ENCODE measurements at regions not wholly inside any gene's neighbourhood (a gene's known extent, or its start where the extent isn't known, plus 50 kb on each side); places are given as distances from the start of the nearest gene placed in this dataset.

DNA sequence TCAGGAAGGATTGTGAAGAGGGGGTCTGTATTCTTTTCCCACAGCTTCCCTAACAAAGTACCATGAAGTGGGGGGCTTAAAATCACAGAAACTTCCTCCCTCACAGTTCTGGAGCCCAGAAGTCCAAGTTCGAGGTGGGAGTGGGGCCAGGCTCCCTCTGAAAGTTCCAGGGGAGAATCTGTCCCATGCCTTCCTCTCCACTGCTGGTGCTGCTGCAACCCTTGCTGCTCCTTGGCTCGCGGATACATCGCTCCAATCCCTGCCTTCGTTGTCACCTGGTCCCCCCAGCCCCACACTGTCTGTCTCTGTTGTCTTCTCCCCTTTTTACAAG is 134.1 kb downstream of the DDX1 start (continued):
- TF ChIP-seq, protein P1, sequence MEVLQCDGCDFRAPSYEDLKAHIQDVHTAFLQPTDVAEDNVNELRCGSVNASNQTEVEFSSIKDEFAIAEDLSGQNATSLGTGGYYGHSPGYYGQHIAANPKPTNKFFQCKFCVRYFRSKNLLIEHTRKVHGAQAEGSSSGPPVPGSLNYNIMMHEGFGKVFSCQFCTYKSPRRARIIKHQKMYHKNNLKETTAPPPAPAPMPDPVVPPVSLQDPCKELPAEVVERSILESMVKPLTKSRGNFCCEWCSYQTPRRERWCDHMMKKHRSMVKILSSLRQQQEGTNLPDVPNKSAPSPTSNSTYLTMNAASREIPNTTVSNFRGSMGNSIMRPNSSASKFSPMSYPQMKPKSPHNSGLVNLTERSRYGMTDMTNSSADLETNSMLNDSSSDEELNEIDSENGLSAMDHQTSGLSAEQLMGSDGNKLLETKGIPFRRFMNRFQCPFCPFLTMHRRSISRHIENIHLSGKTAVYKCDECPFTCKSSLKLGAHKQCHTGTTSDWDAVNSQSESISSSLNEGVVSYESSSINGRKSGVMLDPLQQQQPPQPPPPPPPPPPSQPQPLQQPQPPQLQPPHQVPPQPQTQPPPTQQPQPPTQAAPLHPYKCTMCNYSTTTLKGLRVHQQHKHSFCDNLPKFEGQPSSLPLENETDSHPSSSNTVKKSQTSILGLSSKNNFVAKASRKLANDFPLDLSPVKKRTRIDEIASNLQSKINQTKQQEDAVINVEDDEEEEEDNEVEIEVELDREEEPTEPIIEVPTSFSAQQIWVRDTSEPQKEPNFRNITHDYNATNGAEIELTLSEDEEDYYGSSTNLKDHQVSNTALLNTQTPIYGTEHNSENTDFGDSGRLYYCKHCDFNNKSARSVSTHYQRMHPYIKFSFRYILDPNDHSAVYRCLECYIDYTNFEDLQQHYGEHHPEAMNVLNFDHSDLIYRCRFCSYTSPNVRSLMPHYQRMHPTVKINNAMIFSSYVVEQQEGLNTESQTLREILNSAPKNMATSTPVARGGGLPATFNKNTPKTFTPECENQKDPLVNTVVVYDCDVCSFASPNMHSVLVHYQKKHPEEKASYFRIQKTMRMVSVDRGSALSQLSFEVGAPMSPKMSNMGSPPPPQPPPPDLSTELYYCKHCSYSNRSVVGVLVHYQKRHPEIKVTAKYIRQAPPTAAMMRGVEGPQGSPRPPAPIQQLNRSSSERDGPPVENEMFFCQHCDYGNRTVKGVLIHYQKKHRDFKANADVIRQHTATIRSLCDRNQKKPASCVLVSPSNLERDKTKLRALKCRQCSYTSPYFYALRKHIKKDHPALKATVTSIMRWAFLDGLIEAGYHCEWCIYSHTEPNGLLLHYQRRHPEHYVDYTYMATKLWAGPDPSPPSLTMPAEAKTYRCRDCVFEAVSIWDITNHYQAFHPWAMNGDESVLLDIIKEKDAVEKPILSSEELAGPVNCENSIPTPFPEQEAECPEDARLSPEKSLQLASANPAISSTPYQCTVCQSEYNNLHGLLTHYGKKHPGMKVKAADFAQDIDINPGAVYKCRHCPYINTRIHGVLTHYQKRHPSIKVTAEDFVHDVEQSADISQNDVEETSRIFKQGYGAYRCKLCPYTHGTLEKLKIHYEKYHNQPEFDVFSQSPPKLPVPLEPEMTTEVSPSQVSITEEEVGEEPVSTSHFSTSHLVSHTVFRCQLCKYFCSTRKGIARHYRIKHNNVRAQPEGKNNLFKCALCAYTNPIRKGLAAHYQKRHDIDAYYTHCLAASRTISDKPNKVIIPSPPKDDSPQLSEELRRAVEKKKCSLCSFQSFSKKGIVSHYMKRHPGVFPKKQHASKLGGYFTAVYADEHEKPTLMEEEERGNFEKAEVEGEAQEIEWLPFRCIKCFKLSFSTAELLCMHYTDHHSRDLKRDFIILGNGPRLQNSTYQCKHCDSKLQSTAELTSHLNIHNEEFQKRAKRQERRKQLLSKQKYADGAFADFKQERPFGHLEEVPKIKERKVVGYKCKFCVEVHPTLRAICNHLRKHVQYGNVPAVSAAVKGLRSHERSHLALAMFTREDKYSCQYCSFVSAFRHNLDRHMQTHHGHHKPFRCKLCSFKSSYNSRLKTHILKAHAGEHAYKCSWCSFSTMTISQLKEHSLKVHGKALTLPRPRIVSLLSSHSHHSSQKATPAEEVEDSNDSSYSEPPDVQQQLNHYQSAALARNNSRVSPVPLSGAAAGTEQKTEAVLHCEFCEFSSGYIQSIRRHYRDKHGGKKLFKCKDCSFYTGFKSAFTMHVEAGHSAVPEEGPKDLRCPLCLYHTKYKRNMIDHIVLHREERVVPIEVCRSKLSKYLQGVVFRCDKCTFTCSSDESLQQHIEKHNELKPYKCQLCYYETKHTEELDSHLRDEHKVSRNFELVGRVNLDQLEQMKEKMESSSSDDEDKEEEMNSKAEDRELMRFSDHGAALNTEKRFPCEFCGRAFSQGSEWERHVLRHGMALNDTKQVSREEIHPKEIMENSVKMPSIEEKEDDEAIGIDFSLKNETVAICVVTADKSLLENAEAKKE (CRISPR knock-in tag; IDR thresholded peaks at IDR 0.05): no peak
- TF ChIP-seq EZH2phosphoT487 (IDR thresholded peaks at IDR 0.05; ENCODE audit: unreplicated experiment): no peak

DNA sequence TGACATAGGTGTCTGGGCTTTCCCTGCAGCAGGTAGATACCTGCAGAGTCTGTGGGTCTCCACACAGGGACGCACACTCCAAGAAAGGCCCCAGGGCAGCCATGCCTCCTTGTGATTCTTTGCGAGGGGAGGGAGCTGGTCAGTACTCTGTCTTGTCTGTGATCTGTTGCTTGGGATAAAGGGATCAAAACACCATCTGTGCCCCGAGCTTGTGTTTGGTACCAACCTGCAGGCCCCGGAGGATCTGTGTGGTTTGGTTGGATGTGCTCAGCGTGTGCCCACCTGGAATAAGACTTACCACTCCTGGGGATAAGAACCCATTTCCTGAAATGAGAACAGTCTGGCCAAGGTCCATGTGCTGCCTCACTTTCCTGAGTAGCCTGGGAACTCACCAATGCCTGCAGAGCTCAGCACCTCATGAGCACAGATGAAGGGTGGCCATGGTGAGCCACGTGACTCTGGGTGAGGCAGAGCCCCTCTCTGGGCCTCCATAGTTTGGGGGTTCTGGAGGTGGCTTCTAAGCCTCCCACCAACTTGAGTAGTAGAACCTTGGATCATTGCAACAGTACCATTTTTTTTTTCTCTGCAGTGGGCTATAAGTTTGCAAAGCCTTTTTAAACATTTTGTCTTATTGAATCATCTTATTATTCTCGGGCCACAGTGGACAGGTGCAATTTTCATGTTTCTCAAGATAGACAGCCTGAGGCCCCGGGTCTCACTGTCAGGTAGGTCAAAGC is 134.8 kb downstream of the DDX1 start:
- Histone ChIP-seq H3K4me1 (ENCODE audit: insufficient read depth) (no peaks in the 10 kb centered on the region), H3K36me3 (ENCODE audit: insufficient read depth) (no peaks in the 10 kb centered on the region), H3K9me2 (ENCODE audit: insufficient read depth) (0 out of 2 replicates have a peak, but pooled peaks cover 7% of the 10 kb centered on the region), H4K20me1 (replicated peaks; ENCODE audit: insufficient read depth) (no peaks in the 10 kb centered on the region), H3K79me2 (replicated peaks; ENCODE audit: insufficient read depth) (no peaks in the 10 kb centered on the region), H3F3A (replicated peaks; ENCODE audit: low read depth) (no peaks in the 10 kb centered on the region), H2AFZ (no peak overlapping the region), H3K27me3 (ENCODE audit: insufficient read depth) (no peaks in the 10 kb centered on the region), H3K27ac (ENCODE audit: low read depth) (no peak overlapping the region), H3K4me2 (no peak overlapping the region), H3K4me3 (no peak overlapping the region)
- H3K4me1 Mint-ChIP-seq: no peaks in the 10 kb centered on the region
- no peak overlapping the region for H3K4me3 Mint-ChIP-seq
- H3K36me3 Mint-ChIP-seq (ENCODE audit: low read depth): no peaks in the 10 kb centered on the region
- no peaks in the 10 kb centered on the region for H3K27me3 Mint-ChIP-seq (ENCODE audit: insufficient read depth, low read depth, poor library complexity)
- ATAC-seq (no peak), DNase-seq (ENCODE audit: low spot score) (no peak)
- H3K9me3 Mint-ChIP-seq: no peaks in the 10 kb centered on the region
- H3K27ac Mint-ChIP-seq: no peak overlapping the region
- TF ChIP-seq JUNB (IDR thresholded peaks at IDR 0.05; ENCODE audit: unreplicated experiment) (no peak), STAT1 (IDR thresholded peaks at IDR 0.05; ENCODE audit: unreplicated experiment) (no peak), EZH2 (IDR thresholded peaks at IDR 0.05; ENCODE audit: low read depth, unreplicated experiment) (no peak)
- TF ChIP-seq, protein P1 (CRISPR knock-in tag; IDR thresholded peaks at IDR 0.05): no peak

All from GM23338 (cell line).